Hepatocyte (in vitro differentiated cells): ENCODE measurements at regions not wholly inside any gene's neighbourhood (a gene's known extent, or its start where the extent isn't known, plus 50 kb on each side); places are given as distances from the start of the nearest gene placed in this dataset.

Experiments
- EZH2phosphoT487 ChIP-seq: fragments of 200-600 bp; sonication (generic); IDR thresholded peaks from one replicate; pipeline ENCODE4 v1.6.1; 2018; ENCODE audit warnings: antibody characterized with exemption, mild to moderate bottlenecking, low read depth, moderate library complexity; ENCODE audit not compliant: unreplicated experiment, severe bottlenecking
- TF ChIP-seq, protein P1 (sequence below): fragments of 200-600 bp; sonication (generic); IDR thresholded peaks from 2 replicates; pipeline ENCODE4 v1.5.1; 2016; ENCODE audit warnings: antibody characterized with exemption, mild to moderate bottlenecking; ENCODE audit not compliant: poor library complexity

DNA sequence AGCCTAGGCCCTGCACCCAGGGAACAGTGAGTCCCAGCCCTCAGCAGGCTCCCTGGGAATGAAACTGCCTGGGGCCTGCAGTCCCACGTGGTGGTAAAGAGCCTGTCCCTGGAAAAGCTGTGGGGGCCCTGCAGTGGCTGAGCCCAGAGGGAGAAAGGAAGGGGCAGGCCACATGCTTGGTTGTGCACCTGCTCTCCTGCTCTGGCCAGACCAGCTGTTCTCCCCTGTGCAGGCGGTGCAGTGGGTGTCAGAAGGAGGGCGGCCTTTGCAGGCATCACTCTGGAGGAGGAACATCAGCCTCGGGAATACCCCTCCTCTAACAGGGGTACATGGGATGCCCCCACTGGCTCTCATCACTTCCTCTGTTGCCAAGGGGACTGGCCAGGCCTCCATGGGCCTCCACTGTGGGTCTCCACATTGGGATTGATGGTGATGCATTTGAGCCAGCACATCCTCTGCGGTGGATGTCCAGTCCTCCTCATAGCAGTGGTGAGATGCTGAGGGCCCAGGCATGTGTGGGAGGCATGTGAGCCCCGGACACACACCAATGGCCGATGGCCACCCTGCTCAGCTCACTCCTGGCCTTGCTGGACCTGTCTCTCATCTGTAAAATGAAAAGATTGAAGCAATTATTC is 690.4 kb downstream of the BRD1 start:
- TF ChIP-seq, protein P1, sequence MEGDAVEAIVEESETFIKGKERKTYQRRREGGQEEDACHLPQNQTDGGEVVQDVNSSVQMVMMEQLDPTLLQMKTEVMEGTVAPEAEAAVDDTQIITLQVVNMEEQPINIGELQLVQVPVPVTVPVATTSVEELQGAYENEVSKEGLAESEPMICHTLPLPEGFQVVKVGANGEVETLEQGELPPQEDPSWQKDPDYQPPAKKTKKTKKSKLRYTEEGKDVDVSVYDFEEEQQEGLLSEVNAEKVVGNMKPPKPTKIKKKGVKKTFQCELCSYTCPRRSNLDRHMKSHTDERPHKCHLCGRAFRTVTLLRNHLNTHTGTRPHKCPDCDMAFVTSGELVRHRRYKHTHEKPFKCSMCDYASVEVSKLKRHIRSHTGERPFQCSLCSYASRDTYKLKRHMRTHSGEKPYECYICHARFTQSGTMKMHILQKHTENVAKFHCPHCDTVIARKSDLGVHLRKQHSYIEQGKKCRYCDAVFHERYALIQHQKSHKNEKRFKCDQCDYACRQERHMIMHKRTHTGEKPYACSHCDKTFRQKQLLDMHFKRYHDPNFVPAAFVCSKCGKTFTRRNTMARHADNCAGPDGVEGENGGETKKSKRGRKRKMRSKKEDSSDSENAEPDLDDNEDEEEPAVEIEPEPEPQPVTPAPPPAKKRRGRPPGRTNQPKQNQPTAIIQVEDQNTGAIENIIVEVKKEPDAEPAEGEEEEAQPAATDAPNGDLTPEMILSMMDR, result no peak
- no peak for TF ChIP-seq EZH2phosphoT487
